GM23338 (cell line): ENCODE measurements at regions not wholly inside any gene's neighbourhood (a gene's known extent, or its start where the extent isn't known, plus 50 kb on each side); places are given as distances from the start of the nearest gene placed in this dataset.

ENCODE experiments used
- ATAC-seq: fragments of 200-7000 bp; cut with Tn5 transposase; 3 replicates; pipeline ENCODE4 v1.9.1; 2020
- DNase-seq: peaks from one replicate; pipeline ENCODE4 v3.0.0-alpha.2; 2015; ENCODE audit warnings: low spot score
- H2AFZ ChIP-seq: fragments of 200-600 bp; sonication (generic); 2 replicates; pipeline ENCODE4 v1.8.0; 2016; ENCODE audit warnings: antibody characterized with exemption, mild to moderate bottlenecking, moderate library complexity
- H3F3A ChIP-seq: fragments of 200-600 bp; sonication (generic); replicated peaks from 2 replicates; pipeline ENCODE4 v1.8.0; 2017; ENCODE audit warnings: antibody characterized with exemption, mixed run types, low read depth
- H3K27ac ChIP-seq: fragments of 200-600 bp; sonication (generic); 2 replicates; pipeline ENCODE4 v1.6.1; 2016; ENCODE audit warnings: low read depth
- H3K27me3 ChIP-seq: fragments of 200-600 bp; sonication (generic); 2 replicates; pipeline ENCODE4 v1.8.0; 2016; ENCODE audit warnings: mild to moderate bottlenecking, mixed run types, moderate library complexity; ENCODE audit not compliant: insufficient read depth
- H3K36me3 ChIP-seq: fragments of 200-600 bp; sonication (generic); 2 replicates; pipeline ENCODE4 v1.8.0; 2016; ENCODE audit warnings: mild to moderate bottlenecking; ENCODE audit not compliant: insufficient read depth
- H3K4me1 ChIP-seq: fragments of 200-600 bp; sonication (generic); 2 replicates; pipeline ENCODE4 v1.8.0; 2016; ENCODE audit warnings: mild to moderate bottlenecking, moderate library complexity; ENCODE audit not compliant: insufficient read depth
- H3K4me2 ChIP-seq: fragments of 200-600 bp; sonication (generic); 2 replicates; pipeline ENCODE4 v1.7.1; 2017; ENCODE audit warnings: mixed run types
- H3K4me3 ChIP-seq: fragments of 200-600 bp; sonication (generic); 2 replicates; pipeline ENCODE4 v1.6.1; 2016; ENCODE audit warnings: mixed run types
- H3K79me2 ChIP-seq: fragments of 200-600 bp; sonication (generic); replicated peaks from 2 replicates; pipeline ENCODE4 v1.8.0; 2017; ENCODE audit warnings: mild to moderate bottlenecking; ENCODE audit not compliant: insufficient read depth
- H3K9me2 ChIP-seq: fragments of 200-600 bp; sonication (generic); 2 replicates; pipeline ENCODE4 v1.8.0; 2017; ENCODE audit not compliant: insufficient read depth
- H4K20me1 ChIP-seq: fragments of 200-600 bp; sonication (generic); replicated peaks from 2 replicates; pipeline ENCODE4 v1.8.0; 2017; ENCODE audit warnings: mild to moderate bottlenecking; ENCODE audit not compliant: insufficient read depth
- H3K27ac Mint-ChIP-seq: 2 replicates; pipeline ENCODE4 v1.8.0; 2020; ENCODE audit warnings: inconsistent platforms, mild to moderate bottlenecking, moderate library complexity, mixed read lengths
- H3K27me3 Mint-ChIP-seq: 3 replicates; pipeline ENCODE4 v1.8.0; 2022; ENCODE audit warnings: low read depth, mild to moderate bottlenecking, moderate library complexity, mixed read lengths, inconsistent platforms; ENCODE audit not compliant: insufficient read depth, poor library complexity
- H3K36me3 Mint-ChIP-seq: 3 replicates; pipeline ENCODE4 v1.8.0; 2021; ENCODE audit warnings: low read depth, mild to moderate bottlenecking, inconsistent platforms, moderate library complexity, mixed read lengths
- H3K4me1 Mint-ChIP-seq: 3 replicates; pipeline ENCODE4 v1.8.0; 2020; ENCODE audit warnings: mild to moderate bottlenecking, inconsistent platforms, mixed read lengths
- H3K4me3 Mint-ChIP-seq: 3 replicates; pipeline ENCODE4 v1.8.0; 2021; ENCODE audit warnings: moderate library complexity, mild to moderate bottlenecking, inconsistent platforms, mixed read lengths
- H3K9me3 Mint-ChIP-seq: 3 replicates; pipeline ENCODE4 v1.8.0; 2020; ENCODE audit warnings: moderate library complexity, mild to moderate bottlenecking, inconsistent platforms, mixed read lengths
- CREB1 ChIP-seq: fragments of 250-450 bp; sonication (Bioruptor Pico); IDR thresholded peaks from 2 replicates; pipeline ENCODE4 v1.5.0; 2020; ENCODE audit warnings: low read depth, mild to moderate bottlenecking, moderate library complexity
- ETS1 ChIP-seq: IDR thresholded peaks from 2 replicates; pipeline ENCODE4 v1.6.1; 2016; ENCODE audit warnings: antibody characterized with exemption
- EZH2 ChIP-seq: fragments of 200-600 bp; sonication (generic); IDR thresholded peaks from one replicate; pipeline ENCODE4 v1.8.0; 2017; ENCODE audit warnings: antibody characterized with exemption, mild to moderate bottlenecking, low read depth; ENCODE audit not compliant: unreplicated experiment
- EZH2phosphoT487 ChIP-seq: fragments of 200-600 bp; sonication (generic); IDR thresholded peaks from one replicate; pipeline ENCODE4 v1.8.1; 2018; ENCODE audit warnings: antibody characterized with exemption; ENCODE audit not compliant: unreplicated experiment
- JUNB ChIP-seq: IDR thresholded peaks from one replicate; pipeline ENCODE4 v1.6.1; 2016; ENCODE audit warnings: antibody characterized with exemption; ENCODE audit not compliant: unreplicated experiment
- NANOG ChIP-seq: IDR thresholded peaks from 2 replicates; pipeline ENCODE4 v1.6.1; 2016; ENCODE audit warnings: antibody characterized with exemption, borderline replicate concordance
- POLR2AphosphoS5 ChIP-seq: IDR thresholded peaks from 2 replicates; pipeline ENCODE4 v1.6.1; 2016; ENCODE audit warnings: antibody characterized with exemption, low read depth
- REST ChIP-seq: IDR thresholded peaks from one replicate; pipeline ENCODE4 v1.6.1; 2018; ENCODE audit warnings: antibody characterized with exemption; ENCODE audit not compliant: unreplicated experiment
- STAT1 ChIP-seq: IDR thresholded peaks from one replicate; pipeline ENCODE4 v1.6.1; 2016; ENCODE audit warnings: antibody characterized with exemption; ENCODE audit not compliant: unreplicated experiment
- ZNF114 ChIP-seq: fragments of 250-450 bp; sonication (Bioruptor Pico); IDR thresholded peaks from 2 replicates; pipeline ENCODE4 v1.5.0; 2020; ENCODE audit warnings: mild to moderate bottlenecking, moderate library complexity

- TF ChIP-seq REST (no peak), STAT1 (no peak), NANOG (no peak)
Observed at GRCh38 chr13:68927387-68928026, 1180.1 kb upstream of the ATXN8OS start (continued).

GRCh38 chr13:68923995-68924394 is 1183.6 kb upstream of the ATXN8OS start:
- no peaks in the 10 kb centered on the region for H3F3A ChIP-seq
- no peaks in the 10 kb centered on the region for H3K4me1 ChIP-seq
- H3K27me3 ChIP-seq: no peaks in the 10 kb centered on the region
- Mint-ChIP-seq H3K4me1 (no peaks in the 10 kb centered on the region), H3K9me3 (peaks cover 10% of the 10 kb centered on the region), H3K36me3 (peaks cover 10% of the 10 kb centered on the region; the same call in 1 of the 3 replicates), H3K27ac (no peak overlapping the region), H3K27me3 (no peaks in the 10 kb centered on the region), H3K4me3 (no peak overlapping the region)
- DNase-seq (no peak), ATAC-seq (no peak)
- H3K36me3 ChIP-seq: peaks cover 3% of the 10 kb centered on the region; the same call in 1 of the 2 replicates
- no peak overlapping the region for H3K4me3 ChIP-seq
- H4K20me1 ChIP-seq: no peaks in the 10 kb centered on the region
- H3K4me2 ChIP-seq: no peak overlapping the region
- no peaks in the 10 kb centered on the region for H3K79me2 ChIP-seq
- no peaks in the 10 kb centered on the region for H3K9me2 ChIP-seq
- no peak overlapping the region for H2AFZ ChIP-seq
- no peak overlapping the region for H3K27ac ChIP-seq
- no peak for TF ChIP-seq REST
- no peak for TF ChIP-seq EZH2
- no peak for TF ChIP-seq ETS1
- no peak for TF ChIP-seq EZH2phosphoT487
- TF ChIP-seq JUNB: no peak
- no peak for TF ChIP-seq POLR2AphosphoS5
- no peak for TF ChIP-seq CREB1 (CRISPR knock-in tag)
- no peak for TF ChIP-seq STAT1
- no peak for TF ChIP-seq ZNF114 (CRISPR knock-in tag)
